NCI-H1694 treated with DMSO at 0.1 percent for 48 hours (cell line): ENCODE measurements at regions not wholly inside any gene's neighbourhood (a gene's known extent, or its start where the extent isn't known, plus 50 kb on each side); places are given as distances from the start of the nearest gene placed in this dataset.

Experiments
- DNase-seq: peaks from one replicate; lab custom pipeline; 2025; lab: John Stamatoyannopoulos, UW

- DNase-seq: no peak
Observed at GRCh38 chr5:90133941-90134340, 275.6 kb downstream of the CETN3 start.

GRCh38 chr5:90131383-90132133, 278.0 kb downstream of the CETN3 start:
- DNase-seq: no peak

GRCh38 chr5:90128551-90128950, 281.0 kb downstream of the CETN3 start:
- no peak for DNase-seq

- DNase-seq: no peak
Observed at GRCh38 chr5:90119531-90119971, 290.0 kb downstream of the CETN3 start.

GRCh38 chr5:90117005-90117404, 292.6 kb downstream of the CETN3 start:
- DNase-seq: no peak

- no peak for DNase-seq
Observed at GRCh38 chr5:90113108-90113507, 296.4 kb downstream of the CETN3 start.

GRCh38 chr5:90112033-90112692, 297.4 kb downstream of the CETN3 start:
- no peak for DNase-seq

- DNase-seq: no peak
Observed at GRCh38 chr5:90111364-90112032, 298.1 kb downstream of the CETN3 start.

GRCh38 chr5:90109285-90109684, 300.3 kb downstream of the CETN3 start:
- no peak for DNase-seq

- DNase-seq: no peak
Observed at GRCh38 chr5:90099099-90099498, 310.5 kb downstream of the CETN3 start.

- DNase-seq: no peak
Observed at GRCh38 chr5:90097082-90097477, 312.5 kb downstream of the CETN3 start.

- DNase-seq: no peak
Observed at GRCh38 chr5:90096415-90097081, 313.0 kb downstream of the CETN3 start.

GRCh38 chr5:90095292-90096060, 314.1 kb downstream of the CETN3 start:
- DNase-seq: no peak

GRCh38 chr5:90093751-90094485, 315.6 kb downstream of the CETN3 start:
- no peak for DNase-seq

GRCh38 chr5:90092734-90093133, 316.8 kb downstream of the CETN3 start:
- no peak for DNase-seq

GRCh38 chr5:90084342-90084741, 325.2 kb downstream of the CETN3 start:
- no peak for DNase-seq

GRCh38 chr5:90073026-90073570, 336.5 kb downstream of the CETN3 start:
- DNase-seq: peak; percentile 4

GRCh38 chr5:90071656-90072055, 337.9 kb downstream of the CETN3 start:
- DNase-seq: no peak

GRCh38 chr5:90071066-90071465, 338.5 kb downstream of the CETN3 start:
- no peak for DNase-seq

- no peak for DNase-seq
Observed at GRCh38 chr5:90066920-90067319, 342.6 kb downstream of the CETN3 start.
